Activated CD4-positive, alpha-beta memory T cell treated with anti-CD3 and anti-CD28 coated beads, Interleukin-2, amount 10 ng/mL, durations not matched to agents 7 days and 5 days (primary cell): ENCODE measurements at regions not wholly inside any gene's neighbourhood (a gene's known extent, or its start where the extent isn't known, plus 50 kb on each side); places are given as distances from the start of the nearest gene placed in this dataset.
"Not testable (repeated sequence)": the region's sequence is repeated elsewhere in the genome, so short reads cannot be mapped to it uniquely, and the experiment has no call there.

Source experiments
- CTCF ChIA-PET: fragments of 350-600 bp; sonication (Branson Sonifier 250); formaldehyde crosslinking; loops from one replicate; lab custom pipeline; 2021; ENCODE audit warnings: antibody characterized with exemption, inconsistent platforms; lab: Charles Lee
- POLR2A ChIA-PET: fragments of 350-600 bp; sonication (Branson Sonifier 250); formaldehyde crosslinking; loops from one replicate; lab custom pipeline; 2021; ENCODE audit warnings: antibody characterized with exemption; lab: Charles Lee
- DNase-seq: peaks from one replicate; pipeline ENCODE4 v3.0.0-alpha.2; 2020
- H3K27ac Mint-ChIP-seq: one replicate; pipeline ENCODE4 v1.8.0; 2021; ENCODE audit warnings: mild to moderate bottlenecking, mixed read lengths
- H3K27me3 Mint-ChIP-seq: one replicate; pipeline ENCODE4 v1.8.0; 2021; ENCODE audit warnings: mixed read lengths
- H3K36me3 Mint-ChIP-seq: one replicate; pipeline ENCODE4 v1.8.0; 2021; ENCODE audit warnings: low read depth, mixed read lengths
- H3K4me1 Mint-ChIP-seq: one replicate; pipeline ENCODE4 v1.8.0; 2021; ENCODE audit warnings: mixed read lengths
- H3K4me3 Mint-ChIP-seq: one replicate; pipeline ENCODE4 v1.8.0; 2021; ENCODE audit warnings: mild to moderate bottlenecking, mixed read lengths
- H3K9me3 Mint-ChIP-seq: one replicate; pipeline ENCODE4 v1.8.0; 2021; ENCODE audit warnings: mixed read lengths

- no peaks in the 10 kb centered on the region for H3K27me3 Mint-ChIP-seq
- no peaks in the 10 kb centered on the region for H3K4me1 Mint-ChIP-seq
- peaks cover 2% of the 10 kb centered on the region for H3K9me3 Mint-ChIP-seq
- no peaks in the 10 kb centered on the region for H3K36me3 Mint-ChIP-seq
- H3K27ac Mint-ChIP-seq, result no peak overlapping the region
- ChIA-PET POLR2A (no interaction called here), CTCF (no interaction called here)
- DNase-seq, result no peak
- H3K4me3 Mint-ChIP-seq, result no peak overlapping the region
Measured at GRCh38 chr7:83851551-83851950, 202.6 kb upstream of the SEMA3E start.

GRCh38 chr7:83850941-83851340 lies 202.0 kb upstream of the SEMA3E start:
- ChIA-PET POLR2A (no interaction called here), CTCF (no interaction called here)
- Mint-ChIP-seq H3K27ac (no peak overlapping the region), H3K27me3 (no peaks in the 10 kb centered on the region), H3K9me3 (peaks cover 4% of the 10 kb centered on the region), H3K4me3 (no peak overlapping the region), H3K4me1 (no peaks in the 10 kb centered on the region), H3K36me3 (no peaks in the 10 kb centered on the region)
- no peak for DNase-seq

- ChIA-PET CTCF (no interaction called here), POLR2A (no interaction called here)
- Mint-ChIP-seq H3K9me3 (peaks cover 5% of the 10 kb centered on the region), H3K4me3 (no peak overlapping the region), H3K27me3 (no peaks in the 10 kb centered on the region), H3K27ac (no peak overlapping the region), H3K36me3 (no peaks in the 10 kb centered on the region), H3K4me1 (no peaks in the 10 kb centered on the region)
- no peak for DNase-seq
Measured at GRCh38 chr7:83850125-83850524, 201.2 kb upstream of the SEMA3E start.

- no peaks in the 10 kb centered on the region for H3K36me3 Mint-ChIP-seq
- H3K27ac Mint-ChIP-seq, result no peak overlapping the region
- no peak for DNase-seq
- no peak overlapping the region for H3K4me3 Mint-ChIP-seq
- no peaks in the 10 kb centered on the region for H3K4me1 Mint-ChIP-seq
- peaks cover 8% of the 10 kb centered on the region for H3K9me3 Mint-ChIP-seq
- no peaks in the 10 kb centered on the region for H3K27me3 Mint-ChIP-seq
- ChIA-PET CTCF (no interaction called here), POLR2A (no interaction called here)
Measured at GRCh38 chr7:83849131-83849530, 200.2 kb upstream of the SEMA3E start.

- DNase-seq, result no peak
- CTCF ChIA-PET, result no interaction called here
- no peak overlapping the region for H3K4me3 Mint-ChIP-seq
- POLR2A ChIA-PET, result no interaction called here
- no peak overlapping the region for H3K27ac Mint-ChIP-seq
- no peaks in the 10 kb centered on the region for H3K36me3 Mint-ChIP-seq
- H3K27me3 Mint-ChIP-seq, result no peaks in the 10 kb centered on the region
- peaks cover 9% of the 10 kb centered on the region for H3K9me3 Mint-ChIP-seq
- H3K4me1 Mint-ChIP-seq, result no peaks in the 10 kb centered on the region
Measured at GRCh38 chr7:83842894-83843293, 194.0 kb upstream of the SEMA3E start.

- ChIA-PET CTCF (no interaction called here), POLR2A (no interaction called here)
- DNase-seq, result no peak
- no peaks in the 10 kb centered on the region for H3K36me3 Mint-ChIP-seq
- H3K4me3 Mint-ChIP-seq, result no peak overlapping the region
- H3K4me1 Mint-ChIP-seq, result no peaks in the 10 kb centered on the region
- no peaks in the 10 kb centered on the region for H3K27me3 Mint-ChIP-seq
- H3K9me3 Mint-ChIP-seq, result no peaks in the 10 kb centered on the region
- H3K27ac Mint-ChIP-seq, result no peak overlapping the region
Measured at GRCh38 chr7:83837683-83838082, 188.7 kb upstream of the SEMA3E start.

- H3K36me3 Mint-ChIP-seq, result no peaks in the 10 kb centered on the region
- no peak overlapping the region for H3K27ac Mint-ChIP-seq
- no peak for DNase-seq
- no peak overlapping the region for H3K4me3 Mint-ChIP-seq
- no peaks in the 10 kb centered on the region for H3K9me3 Mint-ChIP-seq
- H3K4me1 Mint-ChIP-seq, result no peaks in the 10 kb centered on the region
- CTCF ChIA-PET, result no interaction called here
- no peaks in the 10 kb centered on the region for H3K27me3 Mint-ChIP-seq
- POLR2A ChIA-PET, result no interaction called here
Measured at GRCh38 chr7:83836028-83836427, 187.1 kb upstream of the SEMA3E start.

- Mint-ChIP-seq H3K4me3 (no peak overlapping the region), H3K27me3 (no peaks in the 10 kb centered on the region), H3K4me1 (no peaks in the 10 kb centered on the region), H3K27ac (no peak overlapping the region), H3K36me3 (no peaks in the 10 kb centered on the region), H3K9me3 (no peaks in the 10 kb centered on the region)
- ChIA-PET CTCF (no interaction called here), POLR2A (no interaction called here)
- no peak for DNase-seq
Measured at GRCh38 chr7:83835424-83835823, 186.5 kb upstream of the SEMA3E start.

GRCh38 chr7:83833721-83834120 lies 184.8 kb upstream of the SEMA3E start:
- CTCF ChIA-PET, H3K4me1 Mint-ChIP-seq, H3K27me3 Mint-ChIP-seq, H3K36me3 Mint-ChIP-seq, H3K27ac Mint-ChIP-seq, DNase-seq, H3K4me3 Mint-ChIP-seq, H3K9me3 Mint-ChIP-seq, POLR2A ChIA-PET: not testable (repeated sequence)

- ChIA-PET POLR2A (no interaction called here), CTCF (no interaction called here)
- Mint-ChIP-seq H3K27ac (no peak overlapping the region), H3K27me3 (no peaks in the 10 kb centered on the region), H3K9me3 (peaks cover 2% of the 10 kb centered on the region), H3K4me3 (no peak overlapping the region), H3K36me3 (no peaks in the 10 kb centered on the region), H3K4me1 (no peaks in the 10 kb centered on the region)
- no peak for DNase-seq
Measured at GRCh38 chr7:83832009-83832408, 183.1 kb upstream of the SEMA3E start.

GRCh38 chr7:83827036-83827435 lies 178.1 kb upstream of the SEMA3E start:
- POLR2A ChIA-PET, result no interaction called here
- Mint-ChIP-seq H3K9me3 (peaks cover 6% of the 10 kb centered on the region), H3K36me3 (no peaks in the 10 kb centered on the region), H3K27me3 (no peaks in the 10 kb centered on the region), H3K4me1 (no peaks in the 10 kb centered on the region), H3K27ac (no peak overlapping the region), H3K4me3 (no peak overlapping the region)
- no peak for DNase-seq
- CTCF ChIA-PET, result no interaction called here

GRCh38 chr7:83824214-83824613 lies 175.3 kb upstream of the SEMA3E start:
- POLR2A ChIA-PET, result no interaction called here
- CTCF ChIA-PET, result no interaction called here
- no peak overlapping the region for H3K4me3 Mint-ChIP-seq
- no peaks in the 10 kb centered on the region for H3K4me1 Mint-ChIP-seq
- H3K9me3 Mint-ChIP-seq, result peaks cover 9% of the 10 kb centered on the region
- H3K27me3 Mint-ChIP-seq, result no peaks in the 10 kb centered on the region
- H3K36me3 Mint-ChIP-seq, result no peaks in the 10 kb centered on the region
- no peak for DNase-seq
- H3K27ac Mint-ChIP-seq, result no peak overlapping the region

- Mint-ChIP-seq H3K9me3 (peaks cover 7% of the 10 kb centered on the region), H3K27ac (no peak overlapping the region), H3K4me3 (no peak overlapping the region), H3K36me3 (no peaks in the 10 kb centered on the region), H3K27me3 (no peaks in the 10 kb centered on the region), H3K4me1 (no peaks in the 10 kb centered on the region)
- DNase-seq, result no peak
- ChIA-PET POLR2A (no interaction called here), CTCF (no interaction called here)
Measured at GRCh38 chr7:83821866-83822265, 172.9 kb upstream of the SEMA3E start.

GRCh38 chr7:83820641-83821040 lies 171.7 kb upstream of the SEMA3E start:
- no peaks in the 10 kb centered on the region for H3K4me1 Mint-ChIP-seq
- H3K4me3 Mint-ChIP-seq, result no peak overlapping the region
- H3K27ac Mint-ChIP-seq, result no peak overlapping the region
- POLR2A ChIA-PET, result no interaction called here
- CTCF ChIA-PET, result no interaction called here
- H3K27me3 Mint-ChIP-seq, result no peaks in the 10 kb centered on the region
- H3K9me3 Mint-ChIP-seq, result peaks cover 7% of the 10 kb centered on the region
- DNase-seq, result no peak
- H3K36me3 Mint-ChIP-seq, result no peaks in the 10 kb centered on the region

GRCh38 chr7:83819911-83820310 lies 171.0 kb upstream of the SEMA3E start:
- H3K36me3 Mint-ChIP-seq, result no peaks in the 10 kb centered on the region
- no peak for DNase-seq
- POLR2A ChIA-PET, result no interaction called here
- no peak overlapping the region for H3K27ac Mint-ChIP-seq
- peaks cover 7% of the 10 kb centered on the region for H3K9me3 Mint-ChIP-seq
- no peak overlapping the region for H3K4me3 Mint-ChIP-seq
- H3K4me1 Mint-ChIP-seq, result no peaks in the 10 kb centered on the region
- no peaks in the 10 kb centered on the region for H3K27me3 Mint-ChIP-seq
- CTCF ChIA-PET, result no interaction called here
